ENCODE measurements at regions not wholly inside any gene's neighbourhood (a gene's known extent, or its start where the extent isn't known, plus 50 kb on each side); places are given as distances from the start of the nearest gene placed in this dataset.

DNA sequence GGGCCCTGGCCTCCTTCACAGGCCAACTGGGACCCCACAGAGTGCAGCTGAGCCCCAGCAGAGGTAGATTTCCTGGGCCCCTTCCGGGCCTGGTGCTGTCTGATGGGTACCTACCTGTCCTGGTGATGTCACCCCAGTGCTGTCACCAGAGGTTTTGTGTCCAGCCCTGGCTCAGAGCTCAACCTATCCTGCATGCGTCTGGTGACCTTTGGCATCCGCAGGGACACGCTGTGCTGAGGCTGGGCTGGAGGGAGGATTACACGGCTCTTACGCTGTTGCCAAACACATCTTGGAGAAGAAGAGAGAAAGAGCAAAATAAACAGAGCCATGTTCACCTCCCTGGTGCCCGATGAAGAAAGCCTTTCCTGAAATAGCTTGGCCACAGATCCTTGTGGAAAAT is 70.6 kb upstream of the MED9 start (continued):
- TF ChIP-seq, protein P1, sequence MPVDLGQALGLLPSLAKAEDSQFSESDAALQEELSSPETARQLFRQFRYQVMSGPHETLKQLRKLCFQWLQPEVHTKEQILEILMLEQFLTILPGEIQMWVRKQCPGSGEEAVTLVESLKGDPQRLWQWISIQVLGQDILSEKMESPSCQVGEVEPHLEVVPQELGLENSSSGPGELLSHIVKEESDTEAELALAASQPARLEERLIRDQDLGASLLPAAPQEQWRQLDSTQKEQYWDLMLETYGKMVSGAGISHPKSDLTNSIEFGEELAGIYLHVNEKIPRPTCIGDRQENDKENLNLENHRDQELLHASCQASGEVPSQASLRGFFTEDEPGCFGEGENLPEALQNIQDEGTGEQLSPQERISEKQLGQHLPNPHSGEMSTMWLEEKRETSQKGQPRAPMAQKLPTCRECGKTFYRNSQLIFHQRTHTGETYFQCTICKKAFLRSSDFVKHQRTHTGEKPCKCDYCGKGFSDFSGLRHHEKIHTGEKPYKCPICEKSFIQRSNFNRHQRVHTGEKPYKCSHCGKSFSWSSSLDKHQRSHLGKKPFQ (CRISPR knock-in tag; IDR thresholded peaks at IDR 0.05; ENCODE audit: insufficient replicate concordance): no peak
- 0 out of 2 replicates have a peak, but pooled peaks have one; percentile 33 for TF ChIP-seq ZBTB38 (CRISPR knock-in tag; IDR thresholded peaks at IDR 0.05)
- TF ChIP-seq SETDB1 (CRISPR knock-in tag; IDR thresholded peaks at IDR 0.05; ENCODE audit: borderline replicate concordance): no peak
- peak; percentile 51; the same call in 1 of the 2 replicates for TF ChIP-seq MYC (CRISPR knock-in tag; IDR thresholded peaks at IDR 0.05; ENCODE audit: borderline replicate concordance)
- TF ChIP-seq, protein P2, sequence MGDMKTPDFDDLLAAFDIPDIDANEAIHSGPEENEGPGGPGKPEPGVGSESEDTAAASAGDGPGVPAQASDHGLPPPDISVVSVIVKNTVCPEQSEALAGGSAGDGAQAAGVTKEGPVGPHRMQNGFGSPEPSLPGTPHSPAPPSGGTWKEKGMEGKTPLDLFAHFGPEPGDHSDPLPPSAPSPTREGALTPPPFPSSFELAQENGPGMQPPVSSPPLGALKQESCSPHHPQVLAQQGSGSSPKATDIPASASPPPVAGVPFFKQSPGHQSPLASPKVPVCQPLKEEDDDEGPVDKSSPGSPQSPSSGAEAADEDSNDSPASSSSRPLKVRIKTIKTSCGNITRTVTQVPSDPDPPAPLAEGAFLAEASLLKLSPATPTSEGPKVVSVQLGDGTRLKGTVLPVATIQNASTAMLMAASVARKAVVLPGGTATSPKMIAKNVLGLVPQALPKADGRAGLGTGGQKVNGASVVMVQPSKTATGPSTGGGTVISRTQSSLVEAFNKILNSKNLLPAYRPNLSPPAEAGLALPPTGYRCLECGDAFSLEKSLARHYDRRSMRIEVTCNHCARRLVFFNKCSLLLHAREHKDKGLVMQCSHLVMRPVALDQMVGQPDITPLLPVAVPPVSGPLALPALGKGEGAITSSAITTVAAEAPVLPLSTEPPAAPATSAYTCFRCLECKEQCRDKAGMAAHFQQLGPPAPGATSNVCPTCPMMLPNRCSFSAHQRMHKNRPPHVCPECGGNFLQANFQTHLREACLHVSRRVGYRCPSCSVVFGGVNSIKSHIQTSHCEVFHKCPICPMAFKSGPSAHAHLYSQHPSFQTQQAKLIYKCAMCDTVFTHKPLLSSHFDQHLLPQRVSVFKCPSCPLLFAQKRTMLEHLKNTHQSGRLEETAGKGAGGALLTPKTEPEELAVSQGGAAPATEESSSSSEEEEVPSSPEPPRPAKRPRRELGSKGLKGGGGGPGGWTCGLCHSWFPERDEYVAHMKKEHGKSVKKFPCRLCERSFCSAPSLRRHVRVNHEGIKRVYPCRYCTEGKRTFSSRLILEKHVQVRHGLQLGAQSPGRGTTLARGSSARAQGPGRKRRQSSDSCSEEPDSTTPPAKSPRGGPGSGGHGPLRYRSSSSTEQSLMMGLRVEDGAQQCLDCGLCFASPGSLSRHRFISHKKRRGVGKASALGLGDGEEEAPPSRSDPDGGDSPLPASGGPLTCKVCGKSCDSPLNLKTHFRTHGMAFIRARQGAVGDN (CRISPR knock-in tag; IDR thresholded peaks at IDR 0.05): peak; percentile 87
- TF ChIP-seq FOXM1 (CRISPR knock-in tag; IDR thresholded peaks at IDR 0.05): no peak
- TF ChIP-seq RELA (CRISPR knock-in tag; IDR thresholded peaks at IDR 0.05): no peak
- TF ChIP-seq, protein P3, sequence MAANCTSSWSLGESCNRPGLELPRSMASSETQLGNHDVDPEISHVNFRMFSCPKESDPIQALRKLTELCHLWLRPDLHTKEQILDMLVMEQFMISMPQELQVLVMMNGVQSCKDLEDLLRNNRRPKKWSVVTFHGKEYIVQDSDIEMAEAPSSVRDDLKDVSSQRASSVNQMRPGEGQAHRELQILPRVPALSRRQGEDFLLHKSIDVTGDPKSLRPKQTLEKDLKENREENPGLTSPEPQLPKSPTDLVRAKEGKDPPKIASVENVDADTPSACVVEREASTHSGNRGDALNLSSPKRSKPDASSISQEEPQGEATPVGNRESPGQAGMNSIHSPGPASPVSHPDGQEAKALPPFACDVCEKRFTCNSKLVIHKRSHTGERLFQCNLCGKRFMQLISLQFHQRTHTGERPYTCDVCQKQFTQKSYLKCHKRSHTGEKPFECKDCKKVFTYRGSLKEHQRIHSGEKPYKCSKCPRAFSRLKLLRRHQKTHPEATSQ (CRISPR knock-in tag; IDR thresholded peaks at IDR 0.05; ENCODE audit: borderline replicate concordance): no peak
- TF ChIP-seq RXRA (CRISPR knock-in tag; IDR thresholded peaks at IDR 0.05): peak; percentile 39
- no peak for TF ChIP-seq PCBP2 (optimal IDR thresholded peaks at IDR 0.05; ENCODE audit: low read depth, low read length, poor library complexity, severe bottlenecking)
- TF ChIP-seq, protein P4, sequence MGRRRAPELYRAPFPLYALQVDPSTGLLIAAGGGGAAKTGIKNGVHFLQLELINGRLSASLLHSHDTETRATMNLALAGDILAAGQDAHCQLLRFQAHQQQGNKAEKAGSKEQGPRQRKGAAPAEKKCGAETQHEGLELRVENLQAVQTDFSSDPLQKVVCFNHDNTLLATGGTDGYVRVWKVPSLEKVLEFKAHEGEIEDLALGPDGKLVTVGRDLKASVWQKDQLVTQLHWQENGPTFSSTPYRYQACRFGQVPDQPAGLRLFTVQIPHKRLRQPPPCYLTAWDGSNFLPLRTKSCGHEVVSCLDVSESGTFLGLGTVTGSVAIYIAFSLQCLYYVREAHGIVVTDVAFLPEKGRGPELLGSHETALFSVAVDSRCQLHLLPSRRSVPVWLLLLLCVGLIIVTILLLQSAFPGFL (CRISPR knock-in tag; IDR thresholded peaks at IDR 0.05): no peak
- TF ChIP-seq CENPT (CRISPR knock-in tag; IDR thresholded peaks at IDR 0.05; ENCODE audit: low read depth): no peak
- TF ChIP-seq ZNF3 (CRISPR knock-in tag; IDR thresholded peaks at IDR 0.05): no peak
- TF ChIP-seq SKI (IDR thresholded peaks at IDR 0.05; ENCODE audit: partially characterized antibody): peak; percentile 12
- no peak for TF ChIP-seq MIER2 (CRISPR knock-in tag; IDR thresholded peaks at IDR 0.05)
- TF ChIP-seq, protein P5, sequence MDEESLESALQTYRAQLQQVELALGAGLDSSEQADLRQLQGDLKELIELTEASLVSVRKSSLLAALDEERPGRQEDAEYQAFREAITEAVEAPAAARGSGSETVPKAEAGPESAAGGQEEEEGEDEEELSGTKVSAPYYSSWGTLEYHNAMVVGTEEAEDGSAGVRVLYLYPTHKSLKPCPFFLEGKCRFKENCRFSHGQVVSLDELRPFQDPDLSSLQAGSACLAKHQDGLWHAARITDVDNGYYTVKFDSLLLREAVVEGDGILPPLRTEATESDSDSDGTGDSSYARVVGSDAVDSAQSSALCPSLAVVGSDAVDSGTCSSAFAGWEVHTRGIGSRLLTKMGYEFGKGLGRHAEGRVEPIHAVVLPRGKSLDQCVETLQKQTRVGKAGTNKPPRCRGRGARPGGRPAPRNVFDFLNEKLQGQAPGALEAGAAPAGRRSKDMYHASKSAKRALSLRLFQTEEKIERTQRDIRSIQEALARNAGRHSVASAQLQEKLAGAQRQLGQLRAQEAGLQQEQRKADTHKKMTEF (CRISPR knock-in tag; IDR thresholded peaks at IDR 0.05): no peak; the same call in 1 of the 2 replicates
- TF ChIP-seq, protein P6, sequence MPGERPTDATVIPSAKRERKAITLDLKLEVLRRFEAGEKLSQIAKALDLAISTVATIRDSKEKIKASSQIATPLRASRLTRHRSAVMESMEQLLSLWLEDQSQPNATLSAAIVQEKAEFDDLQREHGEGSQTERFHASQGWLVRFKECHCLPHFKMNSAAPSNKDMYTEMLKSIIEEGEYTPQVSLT (CRISPR knock-in tag; IDR thresholded peaks at IDR 0.05; ENCODE audit: borderline replicate concordance, low read depth): no peak
- no peak for TF ChIP-seq ZNF546 (CRISPR knock-in tag; conservative IDR thresholded peaks at IDR 0.05)
